ENCODE measurements at regions not wholly inside any gene's neighbourhood (a gene's known extent, or its start where the extent isn't known, plus 50 kb on each side); places are given as distances from the start of the nearest gene placed in this dataset.

DNA sequence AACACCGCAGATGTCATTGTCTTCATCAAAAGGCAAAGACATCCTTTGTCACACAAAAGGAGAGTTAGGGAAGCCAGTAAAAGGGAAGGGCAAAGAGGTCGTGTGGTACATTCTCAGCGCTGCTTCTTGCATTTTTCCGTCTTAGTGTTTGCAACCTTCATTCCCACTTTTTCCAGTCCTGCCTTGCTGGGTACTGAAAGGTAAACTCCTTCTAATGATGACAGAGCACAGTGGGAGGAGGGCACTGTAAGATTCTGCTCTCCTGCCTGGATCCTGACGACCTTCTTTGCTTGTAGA, 424.3 kb upstream of the MEX3C start:
- Histone ChIP-seq H3K79me2 (ENCODE audit: control insufficient read depth, insufficient read depth, low read length) (no peaks in the 10 kb centered on the region), H3K27me3 (ENCODE audit: control insufficient read depth, insufficient read depth, low read length) (no peaks in the 10 kb centered on the region), H3K36me3 (ENCODE audit: control insufficient read depth, insufficient read depth, low read length) (no peaks in the 10 kb centered on the region), H3K4me3 (replicated peaks in 1 of 4; ENCODE audit: control extremely low read depth in 1 of 4, insufficient read depth in 1 of 4, low read depth in 3 of 4, low read length in 4 of 4) (no peak overlapping the region), H3K9me3 (ENCODE audit: control insufficient read depth, insufficient read depth, low read depth, low read length) (no peaks in the 10 kb centered on the region), H3K9ac (ENCODE audit: insufficient read depth, low read length) (no peak overlapping the region), H3K27ac (ENCODE audit: insufficient read depth, low read length) (no peak overlapping the region), H3K4me2 (ENCODE audit: extremely low read depth, insufficient read depth, low read length) (no peak overlapping the region), H3K4me1 (ENCODE audit: control insufficient read depth, extremely low read depth, insufficient read depth, low read length) (no peaks in the 10 kb centered on the region), H4K20me1 (ENCODE audit: control insufficient read depth, extremely low read depth, insufficient read depth, low read length) (no peaks in the 10 kb centered on the region), H2AFZ (ENCODE audit: low read length) (no peak overlapping the region)
- no peak for TF ChIP-seq EZH2 (IDR thresholded peaks at IDR 0.05; ENCODE audit: low read length, missing control alignments)
- TF ChIP-seq, protein P1, sequence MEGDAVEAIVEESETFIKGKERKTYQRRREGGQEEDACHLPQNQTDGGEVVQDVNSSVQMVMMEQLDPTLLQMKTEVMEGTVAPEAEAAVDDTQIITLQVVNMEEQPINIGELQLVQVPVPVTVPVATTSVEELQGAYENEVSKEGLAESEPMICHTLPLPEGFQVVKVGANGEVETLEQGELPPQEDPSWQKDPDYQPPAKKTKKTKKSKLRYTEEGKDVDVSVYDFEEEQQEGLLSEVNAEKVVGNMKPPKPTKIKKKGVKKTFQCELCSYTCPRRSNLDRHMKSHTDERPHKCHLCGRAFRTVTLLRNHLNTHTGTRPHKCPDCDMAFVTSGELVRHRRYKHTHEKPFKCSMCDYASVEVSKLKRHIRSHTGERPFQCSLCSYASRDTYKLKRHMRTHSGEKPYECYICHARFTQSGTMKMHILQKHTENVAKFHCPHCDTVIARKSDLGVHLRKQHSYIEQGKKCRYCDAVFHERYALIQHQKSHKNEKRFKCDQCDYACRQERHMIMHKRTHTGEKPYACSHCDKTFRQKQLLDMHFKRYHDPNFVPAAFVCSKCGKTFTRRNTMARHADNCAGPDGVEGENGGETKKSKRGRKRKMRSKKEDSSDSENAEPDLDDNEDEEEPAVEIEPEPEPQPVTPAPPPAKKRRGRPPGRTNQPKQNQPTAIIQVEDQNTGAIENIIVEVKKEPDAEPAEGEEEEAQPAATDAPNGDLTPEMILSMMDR (conservative IDR thresholded peaks at IDR 0.05 in 1 of 2, IDR thresholded peaks at IDR 0.05 in 1 of 2; ENCODE audit: low read depth in 1 of 2, low read length in 2 of 2) = no peak
- DNase-seq (ENCODE audit: low read depth in 2 of 2) = no peak

DNA sequence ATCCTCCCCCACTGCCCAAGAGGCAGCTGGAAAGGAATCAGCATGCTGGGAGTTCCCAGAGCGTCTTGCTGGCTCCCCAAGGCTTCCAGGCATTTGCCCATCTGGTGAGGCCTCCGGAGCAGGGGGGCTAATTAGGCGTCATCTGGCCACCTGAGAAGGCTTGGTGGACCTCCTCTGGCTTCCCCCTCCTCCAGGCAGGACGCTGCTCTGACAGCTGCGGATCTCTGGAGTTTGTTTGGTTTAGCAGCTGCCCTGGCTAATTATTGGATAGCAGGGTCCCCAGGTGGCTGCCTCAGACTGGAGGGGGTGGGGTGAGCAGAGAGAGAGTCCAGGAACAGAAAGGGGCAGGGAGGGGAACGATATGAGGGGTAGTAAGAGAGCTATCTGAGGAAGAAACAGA, 425.2 kb upstream of the MEX3C start:
- H3K36me3 ChIP-seq (ENCODE audit: control insufficient read depth, insufficient read depth, low read length) = no peaks in the 10 kb centered on the region

DNA sequence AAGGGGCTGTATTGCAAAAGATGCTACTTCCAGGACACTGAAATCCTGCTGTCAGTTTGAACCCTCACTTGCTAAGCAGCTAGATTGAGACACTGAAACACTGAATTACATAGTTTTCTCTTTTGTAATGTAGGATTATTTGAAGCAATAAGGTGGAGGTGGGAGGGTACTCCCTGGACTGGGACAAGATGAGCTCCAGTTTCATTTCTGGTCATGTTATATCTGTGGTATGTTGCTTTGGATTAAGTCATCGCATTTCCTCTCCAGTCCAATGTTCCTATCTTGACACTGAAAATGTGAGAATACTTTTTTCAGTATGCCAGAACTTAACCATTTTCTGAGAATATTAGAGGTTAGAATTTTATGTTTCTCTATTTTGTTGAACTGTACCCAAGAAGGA, 426.2 kb upstream of the MEX3C start:
- no peak for DNase-seq (ENCODE audit: low read depth in 2 of 2)
- no peak overlapping the region for H2AFZ ChIP-seq (ENCODE audit: low read length)
- no peak for TF ChIP-seq EZH2 (IDR thresholded peaks at IDR 0.05; ENCODE audit: low read length, missing control alignments)
- TF ChIP-seq, protein P1 (conservative IDR thresholded peaks at IDR 0.05 in 1 of 2, IDR thresholded peaks at IDR 0.05 in 1 of 2; ENCODE audit: low read depth in 1 of 2, low read length in 2 of 2) = no peak
- H3K4me2 ChIP-seq (ENCODE audit: extremely low read depth, insufficient read depth, low read length) = no peak overlapping the region
- no peak overlapping the region for H3K27ac ChIP-seq (ENCODE audit: insufficient read depth, low read length)
- no peaks in the 10 kb centered on the region for H3K9me3 ChIP-seq (ENCODE audit: control insufficient read depth, insufficient read depth, low read depth, low read length)
- H3K4me1 ChIP-seq (ENCODE audit: control insufficient read depth, extremely low read depth, insufficient read depth, low read length) = no peaks in the 10 kb centered on the region
- H3K9ac ChIP-seq (ENCODE audit: insufficient read depth, low read length) = no peak overlapping the region
- no peak overlapping the region for H3K4me3 ChIP-seq (replicated peaks in 1 of 4; ENCODE audit: control extremely low read depth in 1 of 4, insufficient read depth in 1 of 4, low read depth in 3 of 4, low read length in 4 of 4)
- no peaks in the 10 kb centered on the region for H3K27me3 ChIP-seq (ENCODE audit: control insufficient read depth, insufficient read depth, low read length)
- H3K36me3 ChIP-seq (ENCODE audit: control insufficient read depth, insufficient read depth, low read length) = no peaks in the 10 kb centered on the region
- no peaks in the 10 kb centered on the region for H3K79me2 ChIP-seq (ENCODE audit: control insufficient read depth, insufficient read depth, low read length)
- no peaks in the 10 kb centered on the region for H4K20me1 ChIP-seq (ENCODE audit: control insufficient read depth, extremely low read depth, insufficient read depth, low read length)

More for the DNA sequence above, 425.2 kb upstream of the MEX3C start:
- Histone ChIP-seq H4K20me1 (ENCODE audit: control insufficient read depth, extremely low read depth, insufficient read depth, low read length) (no peaks in the 10 kb centered on the region), H3K79me2 (ENCODE audit: control insufficient read depth, insufficient read depth, low read length) (no peaks in the 10 kb centered on the region), H3K9ac (ENCODE audit: insufficient read depth, low read length) (no peak overlapping the region), H3K4me1 (ENCODE audit: control insufficient read depth, extremely low read depth, insufficient read depth, low read length) (no peaks in the 10 kb centered on the region), H3K27me3 (ENCODE audit: control insufficient read depth, insufficient read depth, low read length) (no peaks in the 10 kb centered on the region), H3K9me3 (ENCODE audit: control insufficient read depth, insufficient read depth, low read depth, low read length) (no peaks in the 10 kb centered on the region), H3K4me2 (ENCODE audit: extremely low read depth, insufficient read depth, low read length) (no peak overlapping the region), H3K4me3 (replicated peaks in 1 of 4; ENCODE audit: control extremely low read depth in 1 of 4, insufficient read depth in 1 of 4, low read depth in 3 of 4, low read length in 4 of 4) (no peak overlapping the region), H2AFZ (ENCODE audit: low read length) (no peak overlapping the region), H3K27ac (ENCODE audit: insufficient read depth, low read length) (no peak overlapping the region)
- DNase-seq (ENCODE audit: low read depth in 2 of 2) = no peak
- TF ChIP-seq, protein P1 (conservative IDR thresholded peaks at IDR 0.05 in 1 of 2, IDR thresholded peaks at IDR 0.05 in 1 of 2; ENCODE audit: low read depth in 1 of 2, low read length in 2 of 2) = no peak

Measured in fibroblast of lung (primary cell).